ENCODE measurements at regions not wholly inside any gene's neighbourhood (a gene's known extent, or its start where the extent isn't known, plus 50 kb on each side); places are given as distances from the start of the nearest gene placed in this dataset.

- TF ChIP-seq CTCF (conservative IDR thresholded peaks at IDR 0.05; ENCODE audit: low read depth, low read length) (no peak), FOS (IDR thresholded peaks at IDR 0.05; ENCODE audit: low read depth, low read length) (no peak), BHLHE40 (IDR thresholded peaks at IDR 0.05; ENCODE audit: low read depth, low read length) (no peak), POLR2A (IDR thresholded peaks at IDR 0.05; ENCODE audit: low read depth, low read length) (no peak), RFX5 (IDR thresholded peaks at IDR 0.05; ENCODE audit: low read depth, low read length) (no peak)
Measured at GRCh38 chr19:32124585-32124984, 220.8 kb upstream of the ZNF507 start.

Data from IMR-90 (cell line).